ENCODE measurements at regions not wholly inside any gene's neighbourhood (a gene's known extent, or its start where the extent isn't known, plus 50 kb on each side); places are given as distances from the start of the nearest gene placed in this dataset.
A peak's percentile ranks its signal among the peaks of the same experiment; 100 is the strongest.

- Histone ChIP-seq H3K14ac (ENCODE audit: low read length) (no peak overlapping the region), H3K4ac (ENCODE audit: low read depth, low read length) (no peak overlapping the region), H2BK5ac (ENCODE audit: low read depth, low read length, poor library complexity) (no peak overlapping the region), H3K4me2 (ENCODE audit: low read length) (no peak overlapping the region), H2BK12ac (ENCODE audit: low read length) (no peak overlapping the region), H2BK120ac (ENCODE audit: insufficient read depth, low read length, poor library complexity) (no peak overlapping the region), H3K9ac (ENCODE audit: low read length) (no peak overlapping the region), H2AK5ac (ENCODE audit: low read length) (no peak overlapping the region), H3K79me2 (ENCODE audit: control insufficient read depth, insufficient read depth, low read length, poor library complexity) (no peaks in the 10 kb centered on the region), H3K4me3 (ENCODE audit: low read depth, low read length) (no peak overlapping the region), H3K36me3 (ENCODE audit: control insufficient read depth in 1 of 2, insufficient read depth in 2 of 2, low read length in 2 of 2) (no peaks in the 10 kb centered on the region), H3K18ac (ENCODE audit: low read length) (no peak overlapping the region), H4K91ac (ENCODE audit: low read depth, low read length) (no peak overlapping the region), H3K79me1 (ENCODE audit: low read length) (peaks cover 4% of the 10 kb centered on the region), H3K23ac (ENCODE audit: low read length) (no peak overlapping the region), H2AFZ (ENCODE audit: insufficient read depth, low read length, poor library complexity) (no peak overlapping the region), H3K27ac (ENCODE audit: low read depth, low read length) (peak overlapping the region; percentile 53), H3K4me1 (ENCODE audit: control insufficient read depth in 1 of 2, insufficient read depth in 2 of 2, low read length in 2 of 2) (peaks cover 0 to 6% of the 10 kb centered on the region in 2 experiments), H3K27me3 (ENCODE audit: insufficient read depth, low read length) (no peaks in the 10 kb centered on the region), H4K8ac (ENCODE audit: low read depth, low read length) (no peak overlapping the region), H4K12ac (ENCODE audit: low read depth, low read length) (no peak overlapping the region), H3K9me3 (ENCODE audit: insufficient read depth, low read depth, low read length) (no peaks in the 10 kb centered on the region)
- no CpG with 5 or more reads among the region's 3 CpGs for WGBS (ENCODE audit: extremely low coverage, insufficient coverage, insufficient read length)
- no peak for DNase-seq
Measured at GRCh38 chr4:38495446-38495845, 168.6 kb upstream of the KLF3 start.

- Histone ChIP-seq H3K79me1 (ENCODE audit: low read length) (peaks cover 2% of the 10 kb centered on the region), H2BK120ac (ENCODE audit: insufficient read depth, low read length, poor library complexity) (no peak overlapping the region), H2BK5ac (ENCODE audit: low read depth, low read length, poor library complexity) (no peak overlapping the region), H4K91ac (ENCODE audit: low read depth, low read length) (no peak overlapping the region), H3K27ac (ENCODE audit: low read depth, low read length) (no peak overlapping the region), H3K4me3 (ENCODE audit: low read depth, low read length) (no peak overlapping the region), H2AFZ (ENCODE audit: insufficient read depth, low read length, poor library complexity) (no peak overlapping the region), H3K27me3 (ENCODE audit: insufficient read depth, low read length) (no peaks in the 10 kb centered on the region), H3K23ac (ENCODE audit: low read length) (no peak overlapping the region), H4K8ac (ENCODE audit: low read depth, low read length) (no peak overlapping the region), H3K18ac (ENCODE audit: low read length) (no peak overlapping the region), H3K4me2 (ENCODE audit: low read length) (no peak overlapping the region), H3K79me2 (ENCODE audit: control insufficient read depth, insufficient read depth, low read length, poor library complexity) (no peaks in the 10 kb centered on the region), H3K14ac (ENCODE audit: low read length) (no peak overlapping the region), H2AK5ac (ENCODE audit: low read length) (no peak overlapping the region), H3K9ac (ENCODE audit: low read length) (no peak overlapping the region), H2BK12ac (ENCODE audit: low read length) (no peak overlapping the region), H4K12ac (ENCODE audit: low read depth, low read length) (no peak overlapping the region), H3K4me1 (ENCODE audit: control insufficient read depth in 1 of 2, insufficient read depth in 2 of 2, low read length in 2 of 2) (peaks cover 0 to 9% of the 10 kb centered on the region in 2 experiments), H3K36me3 (ENCODE audit: control insufficient read depth in 1 of 2, insufficient read depth in 2 of 2, low read length in 2 of 2) (no peaks in the 10 kb centered on the region), H3K4ac (ENCODE audit: low read depth, low read length) (no peak overlapping the region), H3K9me3 (ENCODE audit: insufficient read depth, low read depth, low read length) (no peaks in the 10 kb centered on the region)
- no CpG with 5 or more reads among the region's 3 CpGs for WGBS (ENCODE audit: extremely low coverage, insufficient coverage, insufficient read length)
- no peak for DNase-seq
Measured at GRCh38 chr4:38497121-38497520, 166.9 kb upstream of the KLF3 start.

GRCh38 chr4:38499101-38499500 is 164.9 kb upstream of the KLF3 start:
- WGBS (ENCODE audit: extremely low coverage, insufficient coverage, insufficient read length), result no CpG with 5 or more reads among the region's 1 CpG
- Histone ChIP-seq H3K36me3 (ENCODE audit: control insufficient read depth in 1 of 2, insufficient read depth in 2 of 2, low read length in 2 of 2) (no peaks in the 10 kb centered on the region), H2BK12ac (ENCODE audit: low read length) (no peak overlapping the region), H3K27ac (ENCODE audit: low read depth, low read length) (no peak overlapping the region), H3K27me3 (ENCODE audit: insufficient read depth, low read length) (no peaks in the 10 kb centered on the region), H3K79me2 (ENCODE audit: control insufficient read depth, insufficient read depth, low read length, poor library complexity) (no peaks in the 10 kb centered on the region), H2AK5ac (ENCODE audit: low read length) (no peak overlapping the region), H2BK120ac (ENCODE audit: insufficient read depth, low read length, poor library complexity) (no peak overlapping the region), H3K18ac (ENCODE audit: low read length) (no peak overlapping the region), H3K4me2 (ENCODE audit: low read length) (no peak overlapping the region), H4K8ac (ENCODE audit: low read depth, low read length) (no peak overlapping the region), H4K12ac (ENCODE audit: low read depth, low read length) (no peak overlapping the region), H3K14ac (ENCODE audit: low read length) (no peak overlapping the region), H4K91ac (ENCODE audit: low read depth, low read length) (no peak overlapping the region), H3K4ac (ENCODE audit: low read depth, low read length) (no peak overlapping the region), H3K9me3 (ENCODE audit: insufficient read depth, low read depth, low read length) (no peaks in the 10 kb centered on the region), H3K23ac (ENCODE audit: low read length) (no peak overlapping the region), H3K4me3 (ENCODE audit: low read depth, low read length) (no peak overlapping the region), H2AFZ (ENCODE audit: insufficient read depth, low read length, poor library complexity) (no peak overlapping the region), H3K79me1 (ENCODE audit: low read length) (peaks cover 2% of the 10 kb centered on the region), H3K4me1 (ENCODE audit: control insufficient read depth in 1 of 2, insufficient read depth in 2 of 2, low read length in 2 of 2) (peaks cover 0 to 9% of the 10 kb centered on the region in 2 experiments), H2BK5ac (ENCODE audit: low read depth, low read length, poor library complexity) (no peak overlapping the region), H3K9ac (ENCODE audit: low read length) (no peak overlapping the region)
- DNase-seq, result no peak

GRCh38 chr4:38500433-38500832 is 163.6 kb upstream of the KLF3 start:
- H3K9ac ChIP-seq (ENCODE audit: low read length), result no peak overlapping the region
- H3K27ac ChIP-seq (ENCODE audit: low read depth, low read length), result no peak overlapping the region
- H3K18ac ChIP-seq (ENCODE audit: low read length), result no peak overlapping the region
- H3K79me2 ChIP-seq (ENCODE audit: control insufficient read depth, insufficient read depth, low read length, poor library complexity), result no peaks in the 10 kb centered on the region
- H2AK5ac ChIP-seq (ENCODE audit: low read length), result no peak overlapping the region
- H3K4me1 ChIP-seq (ENCODE audit: control insufficient read depth in 1 of 2, insufficient read depth in 2 of 2, low read length in 2 of 2), result peaks cover 0 to 6% of the 10 kb centered on the region in 2 experiments
- no peak overlapping the region for H3K23ac ChIP-seq (ENCODE audit: low read length)
- no peak for DNase-seq
- no peak overlapping the region for H2BK120ac ChIP-seq (ENCODE audit: insufficient read depth, low read length, poor library complexity)
- no peaks in the 10 kb centered on the region for H3K79me1 ChIP-seq (ENCODE audit: low read length)
- H3K4me2 ChIP-seq (ENCODE audit: low read length), result no peak overlapping the region
- peak overlapping the region; percentile 25 for H2BK12ac ChIP-seq (ENCODE audit: low read length)
- no peaks in the 10 kb centered on the region for H3K27me3 ChIP-seq (ENCODE audit: insufficient read depth, low read length)
- no peak overlapping the region for H2BK5ac ChIP-seq (ENCODE audit: low read depth, low read length, poor library complexity)
- no peak overlapping the region for H3K14ac ChIP-seq (ENCODE audit: low read length)
- no peaks in the 10 kb centered on the region for H3K36me3 ChIP-seq (ENCODE audit: control insufficient read depth in 1 of 2, insufficient read depth in 2 of 2, low read length in 2 of 2)
- H3K9me3 ChIP-seq (ENCODE audit: insufficient read depth, low read depth, low read length), result no peaks in the 10 kb centered on the region
- H3K4me3 ChIP-seq (ENCODE audit: low read depth, low read length), result no peak overlapping the region
- no CpG with 5 or more reads among the region's 2 CpGs for WGBS (ENCODE audit: extremely low coverage, insufficient coverage, insufficient read length)
- no peak overlapping the region for H4K8ac ChIP-seq (ENCODE audit: low read depth, low read length)
- no peak overlapping the region for H4K91ac ChIP-seq (ENCODE audit: low read depth, low read length)
- H4K12ac ChIP-seq (ENCODE audit: low read depth, low read length), result no peak overlapping the region
- H3K4ac ChIP-seq (ENCODE audit: low read depth, low read length), result no peak overlapping the region
- H2AFZ ChIP-seq (ENCODE audit: insufficient read depth, low read length, poor library complexity), result no peak overlapping the region
